ENCODE measurements at regions not wholly inside any gene's neighbourhood (a gene's known extent, or its start where the extent isn't known, plus 50 kb on each side); places are given as distances from the start of the nearest gene placed in this dataset.

GRCh38 chr3:102017784-102018183 is 168.5 kb downstream of the NFKBIZ start:
- TF ChIP-seq ZFX (IDR thresholded peaks at IDR 0.05; ENCODE audit: borderline replicate concordance) (no peak), CTCF (IDR thresholded peaks at IDR 0.05) (no peak)
- no peak overlapping the region for H3K27ac ChIP-seq

GRCh38 chr3:102018551-102018950 is 169.2 kb downstream of the NFKBIZ start:
- no peak overlapping the region for H3K27ac ChIP-seq
- no peak for TF ChIP-seq ZFX (IDR thresholded peaks at IDR 0.05; ENCODE audit: borderline replicate concordance)
- no peak for TF ChIP-seq CTCF (IDR thresholded peaks at IDR 0.05)

- H3K27ac ChIP-seq: no peak overlapping the region
- TF ChIP-seq CTCF (IDR thresholded peaks at IDR 0.05) (no peak), ZFX (IDR thresholded peaks at IDR 0.05; ENCODE audit: borderline replicate concordance) (no peak)
Measured at GRCh38 chr3:102020735-102021134, 171.4 kb downstream of the NFKBIZ start.

- no peak for TF ChIP-seq CTCF (IDR thresholded peaks at IDR 0.05)
- TF ChIP-seq ZFX (IDR thresholded peaks at IDR 0.05; ENCODE audit: borderline replicate concordance): no peak
- no peak overlapping the region for H3K27ac ChIP-seq
Measured at GRCh38 chr3:102024270-102024904, 175.1 kb downstream of the NFKBIZ start.

- TF ChIP-seq ZFX (IDR thresholded peaks at IDR 0.05; ENCODE audit: borderline replicate concordance) (no peak), CTCF (IDR thresholded peaks at IDR 0.05) (no peak)
- no peak overlapping the region for H3K27ac ChIP-seq
Measured at GRCh38 chr3:102025606-102026270, 176.4 kb downstream of the NFKBIZ start.

GRCh38 chr3:102026656-102027055 is 177.3 kb downstream of the NFKBIZ start:
- TF ChIP-seq ZFX (IDR thresholded peaks at IDR 0.05; ENCODE audit: borderline replicate concordance) (no peak), CTCF (IDR thresholded peaks at IDR 0.05) (no peak)
- no peak overlapping the region for H3K27ac ChIP-seq

- TF ChIP-seq ZFX (IDR thresholded peaks at IDR 0.05; ENCODE audit: borderline replicate concordance) (no peak), CTCF (IDR thresholded peaks at IDR 0.05) (no peak)
- H3K27ac ChIP-seq: no peak overlapping the region
Measured at GRCh38 chr3:102030661-102031060, 181.3 kb downstream of the NFKBIZ start.
